HG02870 (cell line): ENCODE measurements at regions not wholly inside any gene's neighbourhood (a gene's known extent, or its start where the extent isn't known, plus 50 kb on each side); places are given as distances from the start of the nearest gene placed in this dataset.
"Not testable (repeated sequence)": the region's sequence is repeated elsewhere in the genome, so short reads cannot be mapped to it uniquely, and the experiment has no call there.

Source experiments
- ATAC-seq: cut with Tn5 transposase; IDR thresholded peaks from one replicate; pipeline ENCODE4 v1.9.1; 2021; ENCODE audit warnings: mild to moderate bottlenecking, moderate library complexity; ENCODE audit not compliant: unreplicated experiment

DNA sequence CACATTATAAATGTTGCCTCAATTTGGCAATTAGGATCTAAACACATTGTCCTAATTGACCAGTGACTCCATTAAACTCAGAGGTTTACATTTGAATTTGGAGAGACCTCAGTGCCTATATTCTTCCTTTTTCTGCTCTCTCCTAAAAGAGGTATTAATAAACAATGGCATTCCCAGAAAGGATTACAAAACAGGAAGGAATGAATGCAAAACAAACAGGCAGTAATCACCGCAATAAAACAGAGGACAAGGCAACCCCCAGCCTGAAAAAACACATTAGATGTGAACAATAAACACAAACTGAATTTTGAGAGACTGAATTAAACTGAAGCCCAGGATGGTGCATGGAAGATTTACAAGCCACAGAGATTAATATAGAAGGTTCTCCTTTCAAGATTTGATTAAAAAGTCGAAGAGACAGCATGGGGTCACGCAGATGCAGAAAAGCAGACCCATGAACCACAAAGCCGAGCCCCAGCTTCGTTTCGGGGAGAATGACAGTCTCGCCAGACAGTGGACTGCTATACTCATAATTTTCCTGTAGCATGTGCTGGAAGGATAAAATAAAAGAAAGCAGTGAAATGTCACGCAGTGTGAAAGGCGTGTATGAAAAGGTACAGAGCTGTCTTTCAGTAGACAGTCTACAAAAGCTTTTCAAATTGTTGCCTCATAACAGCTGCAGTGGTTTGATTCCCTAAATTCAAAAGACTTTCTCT is 503.0 kb downstream of the LIG4 start:
- no peak for ATAC-seq

DNA sequence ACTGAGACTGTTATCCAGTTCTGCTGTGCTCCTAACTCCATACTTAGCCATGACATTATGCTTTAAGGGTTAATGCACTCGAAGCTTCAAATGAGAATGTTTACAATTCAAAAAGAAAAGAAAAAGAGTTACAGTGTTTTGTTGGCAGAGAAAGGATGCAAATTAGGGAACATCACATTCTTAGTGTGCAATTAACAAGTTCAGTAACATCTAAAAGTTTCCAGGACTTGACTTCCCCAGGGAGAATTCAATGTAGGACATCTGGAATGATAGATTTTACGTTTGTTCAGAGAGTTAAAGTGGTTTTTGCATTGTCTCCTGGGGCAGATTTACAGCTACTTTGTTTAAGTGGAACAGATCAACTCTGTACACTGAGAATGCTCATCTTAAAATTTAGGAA is 525.2 kb downstream of the LIG4 start:
- no peak for ATAC-seq

DNA sequence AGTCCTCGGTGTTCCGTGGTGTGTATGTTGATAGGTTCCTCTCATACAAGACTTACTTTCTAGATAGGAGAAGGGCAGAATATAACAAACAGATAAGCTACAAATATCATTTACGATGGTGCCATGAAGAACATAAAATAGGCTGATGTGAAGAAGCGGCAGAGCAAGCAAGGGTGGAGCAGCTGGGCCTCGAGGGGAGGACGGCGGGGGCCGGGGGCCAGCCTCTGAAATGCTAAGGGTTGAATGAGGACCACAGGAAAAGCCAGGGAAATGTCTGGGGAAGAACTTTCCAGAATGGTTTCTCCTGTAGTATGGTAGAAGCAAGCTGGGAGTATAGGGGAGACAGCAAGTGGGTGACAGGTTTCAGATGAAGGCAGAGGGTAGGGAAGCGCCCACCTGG is 529.5 kb downstream of the LIG4 start:
- no peak for ATAC-seq

DNA sequence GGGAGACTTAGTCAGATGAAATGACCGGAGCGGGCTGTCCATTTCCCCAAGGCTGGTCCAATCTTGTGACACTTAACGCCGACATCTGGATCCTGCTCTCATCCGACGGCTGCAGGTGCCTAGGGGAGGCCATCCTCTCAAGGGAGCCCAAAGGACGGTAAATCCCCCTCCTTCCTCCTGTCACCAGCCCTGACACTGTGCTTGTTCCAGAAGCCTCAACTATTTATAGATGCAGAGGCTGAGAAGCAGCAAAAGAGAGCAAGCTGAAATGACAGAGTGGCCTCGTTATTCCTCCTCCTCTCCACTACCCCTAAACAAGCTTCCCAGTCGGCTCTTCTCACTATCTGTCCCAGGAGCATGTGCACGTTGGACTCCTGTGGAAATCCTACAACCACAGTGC is 533.7 kb downstream of the LIG4 start:
- no peak for ATAC-seq

DNA sequence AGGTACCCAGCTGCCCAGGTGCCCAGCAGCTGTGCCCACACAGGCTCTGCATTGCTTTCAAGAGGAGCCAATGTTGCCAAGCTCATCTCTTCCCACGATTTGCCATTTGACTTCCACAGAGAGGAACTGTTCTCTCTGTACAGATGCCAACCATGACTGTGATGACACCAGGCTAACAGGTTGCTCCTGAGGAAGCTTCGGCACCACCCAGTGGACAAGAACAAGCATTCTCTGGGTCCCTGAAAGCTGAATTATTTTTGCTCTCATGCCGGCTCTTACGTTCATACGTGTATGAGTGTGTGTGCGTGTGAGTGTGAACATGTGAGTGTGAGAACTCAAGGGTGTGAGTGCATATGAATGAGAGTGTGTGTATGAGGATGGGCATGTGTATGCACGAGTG is 535.2 kb downstream of the LIG4 start:
- ATAC-seq: no peak

DNA sequence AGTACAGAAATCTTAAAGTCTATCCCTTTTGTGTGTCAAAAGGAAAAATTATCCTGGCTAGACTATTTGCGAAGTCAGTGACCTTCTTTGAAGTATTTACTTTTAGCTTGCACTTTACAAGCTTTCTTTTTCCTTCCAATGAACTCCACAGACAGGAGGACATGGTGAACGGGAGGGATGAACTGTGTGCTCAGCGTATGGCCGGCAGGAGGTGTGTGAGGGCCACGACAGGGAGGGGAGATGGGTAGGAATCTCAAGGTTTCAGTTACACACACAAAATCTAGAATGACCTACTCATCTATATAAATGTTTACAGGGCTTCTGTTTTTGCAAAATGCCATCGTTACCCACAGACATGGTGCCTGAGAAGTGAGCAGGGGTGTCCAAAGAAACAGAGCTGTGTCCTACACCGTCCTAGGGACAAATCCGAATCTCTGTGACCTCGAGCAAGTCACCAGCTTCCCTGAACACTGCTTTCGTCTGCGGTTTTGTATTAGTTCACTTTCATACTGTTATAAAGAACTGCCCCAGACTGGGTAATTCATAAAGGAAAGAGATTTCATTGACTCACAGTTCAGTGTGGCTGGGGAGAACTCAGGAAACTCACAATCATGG is 537.2 kb downstream of the LIG4 start:
- ATAC-seq: no peak

DNA sequence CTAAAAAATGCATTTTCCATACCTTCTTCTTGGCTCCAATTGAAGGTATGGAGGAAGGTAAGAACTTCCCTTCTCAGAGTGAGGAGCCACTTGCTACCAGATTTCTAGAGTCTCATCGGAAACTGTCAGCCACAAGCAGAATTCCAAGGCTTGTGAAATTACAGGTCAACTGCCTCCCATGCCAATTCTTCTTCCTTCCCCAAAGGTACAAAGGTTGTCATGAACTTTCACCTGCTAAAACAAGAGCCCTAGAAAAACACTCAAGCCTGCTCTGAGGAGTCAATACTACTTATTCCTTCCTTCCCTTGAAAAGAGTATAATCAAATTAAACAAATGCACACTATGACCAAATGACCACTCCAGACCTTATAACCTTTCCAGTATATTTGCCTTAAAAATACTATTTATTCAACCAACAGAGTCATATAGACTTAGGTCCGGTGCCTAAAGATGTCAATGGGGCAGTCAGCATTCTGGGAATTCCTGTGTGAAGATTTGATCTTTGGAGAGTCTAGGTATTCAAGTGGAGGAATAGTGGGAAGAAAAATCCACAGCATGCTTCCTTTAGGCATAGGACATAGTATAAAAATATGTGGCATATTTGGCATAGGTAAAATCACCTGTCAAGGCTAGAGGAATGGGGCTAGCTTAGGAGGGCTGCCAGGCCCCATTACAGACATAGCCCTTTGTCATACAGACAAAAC is 539.3 kb downstream of the LIG4 start:
- ATAC-seq: no peak

DNA sequence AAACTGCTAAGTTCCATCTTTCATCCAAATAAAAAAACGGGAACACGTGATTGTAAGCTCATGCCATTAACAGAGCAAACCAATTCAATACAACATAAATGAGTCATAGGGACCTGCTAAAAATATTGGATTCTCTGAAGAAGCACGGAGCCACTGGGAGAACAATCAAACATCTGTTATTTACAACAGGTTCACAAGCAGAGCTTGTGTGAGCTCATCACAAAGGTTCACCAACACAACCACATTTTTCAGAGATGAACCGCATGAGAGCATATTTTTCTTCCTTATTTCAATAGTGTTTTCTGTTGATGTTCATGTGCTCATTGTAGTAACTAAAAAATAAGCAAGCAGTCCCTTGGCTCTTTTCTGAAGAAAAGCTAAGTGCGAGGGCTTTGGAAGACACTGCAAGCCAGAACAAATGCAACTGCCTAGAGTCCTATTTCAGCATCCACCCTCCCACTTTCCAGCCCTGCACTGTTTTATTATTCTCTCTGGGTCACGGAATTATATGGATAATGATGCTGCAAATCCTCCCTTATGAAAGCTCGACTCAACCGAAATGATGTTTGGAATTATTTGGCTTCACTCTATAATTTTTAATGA is 545.8 kb downstream of the LIG4 start:
- ATAC-seq: no peak

DNA sequence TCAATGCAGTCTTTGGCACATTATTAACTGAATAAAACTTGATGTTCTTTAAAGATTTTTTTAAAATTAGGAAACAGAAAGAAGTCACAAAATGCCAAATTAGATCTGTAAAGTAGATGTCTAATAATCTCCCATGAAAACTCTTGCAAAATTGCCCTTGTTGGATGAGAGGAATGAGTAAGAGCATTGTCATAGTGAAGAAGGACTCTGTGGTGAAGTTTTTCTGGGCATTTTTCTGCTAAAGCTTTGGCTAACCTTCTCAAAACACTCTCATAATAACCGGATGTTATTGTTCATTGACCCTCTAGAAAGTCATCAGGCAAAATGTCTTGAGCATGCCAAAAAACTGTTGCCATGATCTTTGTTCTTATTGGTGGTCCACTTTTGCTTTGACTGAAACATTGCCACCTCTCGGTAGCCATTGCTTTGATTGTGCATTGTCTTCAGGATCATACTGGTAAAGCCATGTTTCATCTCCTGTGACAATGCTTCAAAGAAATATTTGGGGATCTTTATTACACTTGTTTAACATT is 549.3 kb downstream of the LIG4 start:
- no peak for ATAC-seq

DNA sequence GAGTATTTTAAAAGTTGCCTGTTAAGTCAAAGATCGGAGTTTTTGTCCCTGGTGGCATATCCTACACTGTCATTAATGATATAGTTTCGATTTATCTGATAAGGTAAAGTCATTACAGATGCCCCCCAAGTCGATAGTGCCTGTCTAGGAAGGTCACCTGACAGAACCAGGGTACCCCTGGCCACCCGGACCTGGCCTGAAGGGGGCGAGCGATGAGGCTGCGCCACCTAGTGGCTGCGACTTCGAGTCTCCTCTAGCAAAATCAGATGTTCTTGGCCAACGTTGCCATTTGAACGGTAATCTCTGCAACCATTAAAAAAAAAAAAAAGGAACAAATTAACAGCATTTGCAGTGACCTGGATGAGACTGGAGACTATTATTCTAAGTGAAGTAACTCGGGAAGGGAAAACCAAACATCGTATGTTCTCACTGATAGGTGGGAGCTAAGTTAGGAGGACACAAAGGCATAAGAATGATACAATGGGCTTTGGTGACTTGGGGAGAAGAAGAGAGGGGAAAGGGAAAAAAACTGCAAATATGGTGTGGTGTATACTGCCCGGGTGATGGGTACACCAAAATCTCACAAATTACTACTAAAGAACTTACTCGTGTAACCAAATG is 565.1 kb downstream of the LIG4 start:
- peak; percentile 81 for ATAC-seq

DNA sequence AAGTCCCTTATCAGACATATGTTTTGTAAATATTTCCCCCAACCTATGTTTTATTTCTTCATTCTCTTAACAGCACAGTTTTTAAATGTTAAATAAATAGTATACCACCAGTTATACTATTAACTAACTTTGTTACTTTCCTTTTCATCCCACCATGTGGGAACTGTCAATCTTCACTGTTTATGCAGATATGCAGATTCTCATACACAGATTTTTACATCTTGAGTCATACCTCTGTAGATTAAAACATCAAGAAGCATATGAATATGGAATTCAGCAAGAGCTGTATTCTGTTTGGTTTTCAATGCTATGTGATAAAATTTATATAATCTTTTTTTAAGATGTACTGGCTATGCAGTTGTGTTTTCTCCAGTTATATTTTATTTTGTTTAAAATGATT is 566.3 kb downstream of the LIG4 start:
- ATAC-seq: no peak

DNA sequence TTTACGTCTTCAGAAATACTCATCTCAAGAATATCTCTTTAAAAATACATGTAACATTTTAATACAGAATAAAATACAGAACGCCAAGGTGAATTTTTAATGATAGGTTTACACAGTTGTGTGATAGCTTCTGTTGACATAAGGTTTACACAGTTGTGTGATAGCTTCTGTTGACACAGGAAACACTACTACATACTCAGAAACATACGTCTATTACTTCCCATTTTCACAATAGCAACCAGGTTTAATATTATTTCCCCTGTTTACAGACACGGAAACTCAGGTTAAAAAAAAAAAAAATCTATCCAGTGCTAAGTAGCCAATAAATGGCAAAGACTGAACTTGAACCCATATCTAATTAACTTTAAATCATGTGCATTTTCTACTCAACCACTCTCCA is 571.2 kb downstream of the LIG4 start:
- ATAC-seq: no peak

DNA sequence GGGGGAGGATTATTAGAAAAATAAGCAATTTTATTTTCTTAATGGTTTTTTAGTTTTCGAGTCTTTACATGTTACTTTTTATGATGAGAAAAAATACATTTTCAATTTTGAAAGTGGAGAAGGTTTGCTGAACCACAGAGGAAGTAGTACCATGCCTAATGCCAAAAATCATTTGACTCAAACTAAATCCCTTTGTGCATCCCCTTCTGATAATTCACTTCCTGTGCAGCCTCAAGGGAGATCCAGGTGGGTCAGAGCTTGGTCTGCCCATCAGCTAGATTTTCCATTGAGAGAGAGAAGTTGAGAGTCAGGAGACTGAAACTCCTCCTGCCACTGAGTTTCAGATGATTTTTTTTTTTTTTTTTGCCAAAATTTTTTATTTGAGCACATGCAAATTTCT is 571.7 kb downstream of the LIG4 start:
- no peak for ATAC-seq

DNA sequence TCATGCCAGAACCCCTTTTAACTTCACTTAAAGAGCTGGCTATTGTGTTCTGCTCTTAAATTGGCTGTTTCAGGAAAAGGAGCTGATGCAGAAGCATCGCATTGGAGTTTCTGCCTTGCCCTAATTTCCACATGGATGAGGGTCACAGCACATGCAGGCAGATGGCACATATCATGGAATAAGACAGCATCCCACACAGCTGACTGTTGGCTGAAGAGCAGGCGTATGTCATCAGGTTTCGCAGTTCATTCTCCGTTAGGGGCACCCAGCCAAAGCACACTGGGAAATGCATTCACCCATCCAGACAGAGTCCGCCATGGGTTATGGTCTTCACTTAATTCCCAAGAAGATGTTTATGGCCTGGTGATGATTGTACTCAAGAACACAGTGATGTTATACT is 572.5 kb downstream of the LIG4 start:
- ATAC-seq: no peak

DNA sequence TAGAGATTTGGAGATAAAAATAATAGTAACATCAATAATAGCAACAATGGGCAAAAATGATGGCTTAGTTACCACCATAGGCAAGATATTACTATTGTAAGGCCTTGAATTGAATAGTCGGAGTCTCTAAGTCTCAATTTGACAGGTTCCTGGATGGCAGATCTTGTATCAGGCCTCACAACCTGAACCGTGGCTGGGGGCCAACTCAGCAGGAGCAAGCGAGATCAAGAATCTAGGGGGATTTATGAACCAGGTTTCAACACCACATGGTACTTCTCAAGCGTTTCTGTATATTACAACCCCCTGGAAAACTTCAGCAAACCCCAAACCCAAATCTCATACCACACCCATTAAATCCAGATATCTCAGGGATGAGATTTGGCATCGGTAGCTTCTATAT is 573.8 kb downstream of the LIG4 start:
- ATAC-seq: no peak

DNA sequence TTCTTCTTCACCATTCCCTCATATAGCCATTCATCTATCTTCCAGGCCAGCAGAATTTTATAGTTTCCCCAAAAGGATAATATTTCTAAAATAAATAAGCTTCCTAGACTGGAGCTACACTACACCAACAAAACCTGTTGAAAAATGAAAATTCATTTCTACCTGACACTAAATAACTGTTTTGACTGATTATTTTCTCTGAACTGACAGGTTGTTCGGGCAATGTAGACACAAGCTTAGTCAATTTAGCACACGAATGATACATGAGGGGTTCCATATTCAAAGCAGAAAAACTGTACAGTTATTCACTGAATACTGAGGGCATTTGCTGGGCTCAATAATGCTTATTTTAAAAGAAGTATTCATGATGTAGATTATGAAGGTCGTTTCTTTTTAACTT is 589.7 kb downstream of the LIG4 start:
- no peak for ATAC-seq

DNA sequence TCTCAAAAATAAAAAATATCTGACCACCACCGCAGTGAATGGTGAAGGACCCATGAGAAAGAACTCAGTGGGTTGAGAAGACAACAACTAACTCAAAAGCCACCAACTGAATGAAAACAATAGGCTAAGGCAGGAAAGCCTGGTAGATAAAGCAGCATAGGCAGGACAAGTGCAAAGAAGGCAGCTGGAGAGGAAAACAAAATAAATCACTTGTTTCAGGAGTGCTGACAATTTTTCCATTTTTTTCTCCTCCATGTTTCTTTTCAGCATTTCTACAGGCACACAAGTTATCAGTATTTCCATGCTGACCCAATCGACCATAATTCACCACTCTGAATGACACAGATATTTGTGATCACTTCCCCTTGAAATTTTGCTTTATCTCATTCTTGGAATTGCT is 597.8 kb downstream of the LIG4 start:
- ATAC-seq: no peak

DNA sequence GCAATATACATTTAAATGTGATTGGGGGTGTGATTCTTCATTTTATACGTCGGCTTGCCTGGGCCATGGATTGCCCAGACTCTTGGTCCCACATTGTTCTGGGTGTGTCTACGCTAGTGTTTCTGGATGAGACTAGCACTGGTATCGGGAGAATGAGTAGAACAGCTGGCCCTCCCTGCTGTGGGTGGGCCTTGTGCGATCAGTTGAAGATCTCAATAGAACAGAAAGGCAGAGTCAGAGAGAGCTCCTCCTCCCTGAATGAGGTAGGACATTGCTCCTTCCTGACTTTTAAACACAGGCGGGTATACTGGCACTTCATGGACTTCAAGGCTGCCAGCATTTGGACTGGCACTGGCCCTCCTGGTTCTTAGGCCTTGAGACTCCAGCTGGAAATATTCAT is 603.0 kb downstream of the LIG4 start:
- ATAC-seq: no peak

DNA sequence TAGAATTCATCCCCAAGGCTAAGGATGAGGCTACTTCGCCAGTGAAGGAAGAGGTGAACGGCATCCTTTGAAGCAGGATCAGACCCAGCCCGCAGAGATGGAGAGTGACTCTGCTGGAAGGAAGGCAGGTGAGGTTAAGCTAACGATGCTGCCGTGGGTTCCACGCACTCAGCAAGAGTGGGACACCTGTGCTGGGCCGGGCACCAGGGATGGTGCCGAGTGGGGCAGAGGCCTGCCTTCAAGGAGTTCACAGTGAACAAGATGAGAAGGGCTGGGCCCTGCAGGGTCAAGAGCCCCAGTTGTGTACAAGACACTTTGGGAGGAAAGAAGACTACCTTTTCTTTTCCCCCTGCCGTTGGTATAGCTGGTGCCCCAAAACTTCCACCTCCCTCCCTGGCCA is 606.6 kb downstream of the LIG4 start:
- ATAC-seq: no peak

DNA sequence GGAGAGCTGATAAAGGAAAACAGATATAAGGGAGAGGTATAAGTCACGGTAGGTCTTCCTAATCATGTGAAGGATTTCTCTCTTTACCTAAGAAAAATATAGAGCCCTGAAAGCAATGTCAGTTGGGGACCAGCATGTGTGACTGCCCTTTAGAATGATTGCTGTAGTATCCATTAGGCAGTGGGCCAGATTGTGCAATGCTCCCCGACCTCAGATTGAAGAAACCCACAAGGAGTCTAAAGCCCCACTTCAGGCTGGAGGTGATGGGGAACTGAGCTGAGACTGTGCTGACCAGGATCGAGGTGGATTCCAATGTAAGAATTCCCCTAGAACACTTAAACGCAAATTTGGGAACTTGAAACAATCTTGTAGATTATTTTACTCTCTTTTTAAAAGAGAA is 614.4 kb downstream of the LIG4 start:
- ATAC-seq: no peak

DNA sequence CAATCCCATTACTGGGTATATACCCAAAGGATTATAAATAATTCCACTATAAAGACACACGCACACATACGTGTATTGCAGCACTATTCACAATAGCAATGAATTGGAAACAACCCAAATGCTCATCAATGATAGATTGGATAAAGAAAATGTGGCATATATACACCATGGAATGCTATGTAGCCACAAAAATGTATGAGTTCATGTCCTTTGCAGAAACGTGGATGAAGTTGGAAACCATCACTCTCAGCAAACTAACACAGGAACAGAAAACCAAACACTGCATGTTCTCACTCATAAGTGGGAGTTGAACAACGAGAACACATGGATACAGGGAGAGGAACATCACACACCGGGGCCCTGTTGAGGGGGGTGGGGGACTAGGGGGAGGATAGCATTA is 619.0 kb downstream of the LIG4 start:
- ATAC-seq: not testable (repeated sequence)
